ENCODE measurements at regions not wholly inside any gene's neighbourhood (a gene's known extent, or its start where the extent isn't known, plus 50 kb on each side); places are given as distances from the start of the nearest gene placed in this dataset.

DNA sequence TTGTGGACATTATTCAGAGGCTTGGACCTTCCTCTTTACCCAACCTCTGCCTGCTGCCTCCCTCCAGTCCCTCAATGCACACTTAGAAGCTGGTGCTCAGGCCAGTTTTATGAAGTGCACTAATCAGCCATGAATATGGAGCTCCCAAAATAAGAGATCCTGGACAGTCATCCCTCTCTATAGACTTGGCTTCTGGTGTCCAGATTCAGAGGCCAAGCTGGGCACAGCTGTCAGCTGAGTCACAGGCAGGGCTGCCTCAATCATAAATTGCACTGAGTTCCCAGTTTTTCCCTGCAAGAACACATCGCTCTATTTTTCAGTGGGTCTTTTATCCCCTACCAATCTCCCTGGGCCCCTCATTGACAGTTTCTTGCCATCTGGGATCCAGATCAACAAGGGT is 161.7 kb upstream of the CADM1 start:
- H3K36me3 ChIP-seq (replicated peaks in 1 of 2; ENCODE audit: control insufficient read depth in 1 of 2, insufficient read depth in 2 of 2, low read length in 1 of 2) = no peaks in the 10 kb centered on the region
- no peak overlapping the region for H3K9ac ChIP-seq
- no peaks in the 10 kb centered on the region for H3K27me3 ChIP-seq (ENCODE audit: insufficient read depth)
- CTCF ChIA-PET = interaction anchor here (0.6 kb wide), 1 partner anchor 8 kb away, joined by 3 read pairs; no protein-coding TSS in a partner anchor
- POLR2A ChIA-PET = no interaction called here
- H4K20me1 ChIP-seq (ENCODE audit: insufficient read depth) = no peaks in the 10 kb centered on the region
- TF ChIP-seq RAD21 (IDR thresholded peaks at IDR 0.05; ENCODE audit: low read length) (no peak), NRF1 (IDR thresholded peaks at IDR 0.05; ENCODE audit: low read depth, low read length) (no peak), JUND (IDR thresholded peaks at IDR 0.05) (no peak), POLR2AphosphoS5 (IDR thresholded peaks at IDR 0.05; ENCODE audit: low read depth, low read length) (no peak), YY1 (IDR thresholded peaks at IDR 0.05; ENCODE audit: low read depth) (no peak), FOSL2 (IDR thresholded peaks at IDR 0.05; ENCODE audit: borderline replicate concordance, low read depth) (no peak)
- H3K27ac ChIP-seq (ENCODE audit: low read depth in 2 of 2, low read length in 1 of 2) = no peak overlapping the region
- no peaks in the 10 kb centered on the region for H3K9me3 ChIP-seq
- no peaks in the 10 kb centered on the region for H3F3A ChIP-seq (replicated peaks; ENCODE audit: insufficient read depth)
- no peak overlapping the region for H2AFZ ChIP-seq (ENCODE audit: low read depth)
- no peak for DNase-seq
- no peak overlapping the region for H3K4me2 ChIP-seq
- no peaks in the 10 kb centered on the region for H3K9me2 ChIP-seq
- 93% methylated on average over 1 of the region's 1 CpG for WGBS (ENCODE audit: low lambda C conversion rate)
- no peaks in the 10 kb centered on the region for H3K79me2 ChIP-seq (ENCODE audit: insufficient read depth)
- no peak overlapping the region for H3K4me3 ChIP-seq (ENCODE audit: low read depth in 2 of 2, low read length in 1 of 2)
- H3K4me1 ChIP-seq (ENCODE audit: control insufficient read depth in 1 of 2, insufficient read depth in 2 of 2, low read depth in 1 of 2, low read length in 1 of 2) = peaks cover 0 to 19% of the 10 kb centered on the region in 2 experiments; a peak in 1 of 4 replicates

- Histone ChIP-seq H3K9ac (no peak overlapping the region), H3K27me3 (ENCODE audit: insufficient read depth) (no peaks in the 10 kb centered on the region), H3K4me1 (ENCODE audit: control insufficient read depth in 1 of 2, insufficient read depth in 2 of 2, low read depth in 1 of 2, low read length in 1 of 2) (peaks cover 0 to 12% of the 10 kb centered on the region in 2 experiments; a peak in 1 of 4 replicates), H3K4me2 (no peak overlapping the region), H3K4me3 (ENCODE audit: low read depth in 2 of 2, low read length in 1 of 2) (no peak overlapping the region), H3K9me2 (no peaks in the 10 kb centered on the region), H3K27ac (ENCODE audit: low read depth in 2 of 2, low read length in 1 of 2) (no peak overlapping the region), H2AFZ (ENCODE audit: low read depth) (no peak overlapping the region), H3F3A (replicated peaks; ENCODE audit: insufficient read depth) (no peaks in the 10 kb centered on the region), H3K9me3 (no peaks in the 10 kb centered on the region), H4K20me1 (ENCODE audit: insufficient read depth) (no peaks in the 10 kb centered on the region), H3K36me3 (replicated peaks in 1 of 2; ENCODE audit: control insufficient read depth in 1 of 2, insufficient read depth in 2 of 2, low read length in 1 of 2) (no peaks in the 10 kb centered on the region), H3K79me2 (ENCODE audit: insufficient read depth) (no peaks in the 10 kb centered on the region)
- TF ChIP-seq FOXJ3 (CRISPR knock-in tag; IDR thresholded peaks at IDR 0.05) = no peak
- TF ChIP-seq RXRA (IDR thresholded peaks at IDR 0.05; ENCODE audit: borderline replicate concordance, low read depth) = no peak
- TF ChIP-seq USF2 (IDR thresholded peaks at IDR 0.05; ENCODE audit: borderline replicate concordance, low read depth, low read length) = no peak
- TF ChIP-seq JUND (IDR thresholded peaks at IDR 0.05) = no peak
- TF ChIP-seq CHD2 (IDR thresholded peaks at IDR 0.05; ENCODE audit: low read length, partially characterized antibody) = no peak
- TF ChIP-seq RCOR1 (IDR thresholded peaks at IDR 0.05; ENCODE audit: low read length) = no peak
- TF ChIP-seq, protein P1, sequence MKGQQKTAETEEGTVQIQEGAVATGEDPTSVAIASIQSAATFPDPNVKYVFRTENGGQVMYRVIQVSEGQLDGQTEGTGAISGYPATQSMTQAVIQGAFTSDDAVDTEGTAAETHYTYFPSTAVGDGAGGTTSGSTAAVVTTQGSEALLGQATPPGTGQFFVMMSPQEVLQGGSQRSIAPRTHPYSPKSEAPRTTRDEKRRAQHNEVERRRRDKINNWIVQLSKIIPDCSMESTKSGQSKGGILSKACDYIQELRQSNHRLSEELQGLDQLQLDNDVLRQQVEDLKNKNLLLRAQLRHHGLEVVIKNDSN (IDR thresholded peaks at IDR 0.05; ENCODE audit: borderline replicate concordance, low read depth) = no peak
- ChIA-PET POLR2A (no interaction called here), CTCF (interaction anchor here (0.6 kb wide), 1 partner anchor 280 kb away, joined by 3 read pairs; no protein-coding TSS in a partner anchor)
- DNase-seq = no peak
- WGBS (ENCODE audit: low lambda C conversion rate) = 70% methylated on average over 15 of the region's 15 CpGs
These were observed 161.1 kb upstream of the CADM1 start for GRCh38 chr11:115665175-115665821.

Measured in SK-N-SH (cell line).